ENCODE measurements at regions not wholly inside any gene's neighbourhood (a gene's known extent, or its start where the extent isn't known, plus 50 kb on each side); places are given as distances from the start of the nearest gene placed in this dataset.

- no peaks in the 10 kb centered on the region for H3K36me3 ChIP-seq (ENCODE audit: control insufficient read depth, insufficient read depth, low read length)
- no peak for DNase-seq (ENCODE audit: extremely low read depth, insufficient read length)
Observed at GRCh38 chr7:17646253-17646956, 293.9 kb downstream of the SNX13 start.

DNA sequence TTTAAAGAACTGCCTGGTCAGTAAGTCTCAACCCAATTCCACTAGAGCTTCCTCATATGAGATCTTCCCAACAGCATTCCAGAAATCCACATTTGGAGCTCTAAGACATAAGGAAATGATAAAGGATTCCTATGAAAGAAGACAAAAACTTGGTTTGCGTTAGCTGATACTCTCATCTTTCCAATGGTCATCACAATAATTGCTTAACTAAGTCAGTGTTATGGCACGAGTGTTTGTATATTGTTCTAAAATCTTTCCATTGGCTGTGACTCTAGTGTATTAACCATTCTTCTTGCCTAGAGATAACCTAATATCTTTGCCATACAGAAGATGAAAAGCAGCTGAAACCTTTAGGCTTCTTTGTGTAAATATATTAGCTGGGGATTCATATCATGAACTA, 289.0 kb downstream of the SNX13 start:
- DNase-seq (ENCODE audit: extremely low read depth, insufficient read length): no peak
- TF ChIP-seq CTCF (IDR thresholded peaks at IDR 0.05; ENCODE audit: insufficient read depth, low read length, poor library complexity, severe bottlenecking): no peak
- no peaks in the 10 kb centered on the region; the same call in 1 of the 2 replicates for H3K27me3 ChIP-seq (replicated peaks; ENCODE audit: control insufficient read depth, insufficient read depth, low read length)
- H3K36me3 ChIP-seq (ENCODE audit: control insufficient read depth, insufficient read depth, low read length): no peaks in the 10 kb centered on the region
- no peak overlapping the region for H3K4me3 ChIP-seq (replicated peaks; ENCODE audit: low read depth, low read length)

More at GRCh38 chr7:17646253-17646956, 293.9 kb downstream of the SNX13 start:
- peak; percentile 24 for TF ChIP-seq CTCF (IDR thresholded peaks at IDR 0.05; ENCODE audit: insufficient read depth, low read length, poor library complexity, severe bottlenecking)
- Histone ChIP-seq H3K27me3 (replicated peaks; ENCODE audit: control insufficient read depth, insufficient read depth, low read length) (no peaks in the 10 kb centered on the region; the same call in 1 of the 2 replicates), H3K4me3 (replicated peaks; ENCODE audit: low read depth, low read length) (no peak overlapping the region)

- Histone ChIP-seq H3K36me3 (ENCODE audit: control insufficient read depth, insufficient read depth, low read length) (no peaks in the 10 kb centered on the region), H3K27me3 (replicated peaks; ENCODE audit: control insufficient read depth, insufficient read depth, low read length) (no peaks in the 10 kb centered on the region; the same call in 1 of the 2 replicates), H3K4me3 (replicated peaks; ENCODE audit: low read depth, low read length) (no peak overlapping the region)
- DNase-seq (ENCODE audit: extremely low read depth, insufficient read length): no peak
- TF ChIP-seq CTCF (IDR thresholded peaks at IDR 0.05; ENCODE audit: insufficient read depth, low read length, poor library complexity, severe bottlenecking): no peak
Observed at GRCh38 chr7:17651863-17652385, 288.4 kb downstream of the SNX13 start.

DNA sequence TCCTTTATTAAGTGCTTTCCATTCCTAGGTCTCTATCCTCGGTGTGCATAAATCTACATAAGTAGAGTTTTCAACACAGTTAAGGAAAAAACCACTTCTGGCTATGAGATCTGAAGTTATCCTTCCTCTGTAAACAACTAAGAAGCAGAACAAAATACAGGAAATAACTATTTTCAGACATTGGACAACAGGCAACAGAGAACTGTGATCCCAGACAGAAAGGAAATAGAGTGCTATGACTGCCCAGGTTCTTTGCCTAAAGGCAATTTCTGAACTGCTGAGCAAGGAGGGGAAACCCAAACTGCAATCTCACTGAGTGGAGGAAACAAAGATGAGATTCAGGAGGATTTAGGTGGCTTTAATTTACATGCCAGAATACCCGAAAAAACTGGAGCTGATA, 285.4 kb downstream of the SNX13 start:
- Histone ChIP-seq H3K4me3 (replicated peaks; ENCODE audit: low read depth, low read length) (no peak overlapping the region), H3K36me3 (ENCODE audit: control insufficient read depth, insufficient read depth, low read length) (no peaks in the 10 kb centered on the region), H3K27me3 (replicated peaks; ENCODE audit: control insufficient read depth, insufficient read depth, low read length) (no peaks in the 10 kb centered on the region)
- no peak for DNase-seq (ENCODE audit: extremely low read depth, insufficient read length)
- no peak for TF ChIP-seq CTCF (IDR thresholded peaks at IDR 0.05; ENCODE audit: insufficient read depth, low read length, poor library complexity, severe bottlenecking)

GRCh38 chr7:17659126-17659525, 281.2 kb downstream of the SNX13 start:
- no peaks in the 10 kb centered on the region for H3K36me3 ChIP-seq (ENCODE audit: control insufficient read depth, insufficient read depth, low read length)
- no peaks in the 10 kb centered on the region for H3K27me3 ChIP-seq (replicated peaks; ENCODE audit: control insufficient read depth, insufficient read depth, low read length)
- no peak for TF ChIP-seq CTCF (IDR thresholded peaks at IDR 0.05; ENCODE audit: insufficient read depth, low read length, poor library complexity, severe bottlenecking)
- DNase-seq (ENCODE audit: extremely low read depth, insufficient read length): no peak
- H3K4me3 ChIP-seq (replicated peaks; ENCODE audit: low read depth, low read length): no peak overlapping the region

Data from GM06990 (cell line).